Activated CD4-positive, alpha-beta memory T cell treated with anti-CD3 and anti-CD28 coated beads for 36 hours (primary cell): ENCODE measurements at regions not wholly inside any gene's neighbourhood (a gene's known extent, or its start where the extent isn't known, plus 50 kb on each side); places are given as distances from the start of the nearest gene placed in this dataset.
A peak's percentile ranks its signal among the peaks of the same experiment; 100 is the strongest.

Source experiments
- CTCF ChIA-PET: fragments of 350-600 bp; sonication (Branson Sonifier 250); formaldehyde crosslinking; loops from one replicate; lab custom pipeline; 2021; ENCODE audit warnings: antibody characterized with exemption, inconsistent platforms; lab: Charles Lee
- POLR2A ChIA-PET: fragments of 350-600 bp; sonication (Branson Sonifier 250); formaldehyde crosslinking; loops from one replicate; lab custom pipeline; 2021; ENCODE audit warnings: antibody characterized with exemption; lab: Charles Lee
- DNase-seq: peaks from one replicate; pipeline ENCODE4 v3.0.0-alpha.2; 2020
- H3K27ac Mint-ChIP-seq: one replicate; pipeline ENCODE4 v1.8.0; 2021; ENCODE audit warnings: mixed read lengths
- H3K27me3 Mint-ChIP-seq: one replicate; pipeline ENCODE4 v1.8.0; 2021; ENCODE audit warnings: mixed read lengths
- H3K36me3 Mint-ChIP-seq: one replicate; pipeline ENCODE4 v1.8.0; 2021; ENCODE audit warnings: mixed read lengths
- H3K4me1 Mint-ChIP-seq: one replicate; pipeline ENCODE4 v1.8.0; 2021; ENCODE audit warnings: low read depth, mixed read lengths
- H3K4me3 Mint-ChIP-seq: one replicate; pipeline ENCODE4 v1.8.0; 2021; ENCODE audit warnings: mild to moderate bottlenecking, mixed read lengths
- H3K9me3 Mint-ChIP-seq: one replicate; pipeline ENCODE4 v1.8.0; 2021; ENCODE audit warnings: mixed read lengths
- intact Hi-C: fragments of 100-400 bp; cut with micrococcal nuclease; formaldehyde crosslinking; loops from one replicate; pipeline ENCODE4 v1.15.1; 2023

- ChIA-PET POLR2A (no interaction called here), CTCF (no interaction called here)
- DNase-seq: no peak
- intact Hi-C loops: no loop called here
- no peak overlapping the region for H3K27ac Mint-ChIP-seq
- H3K27me3 Mint-ChIP-seq: no peaks in the 10 kb centered on the region
- H3K4me1 Mint-ChIP-seq: no peaks in the 10 kb centered on the region
- H3K4me3 Mint-ChIP-seq: no peak overlapping the region
- peaks cover 24% of the 10 kb centered on the region for H3K9me3 Mint-ChIP-seq
- no peaks in the 10 kb centered on the region for H3K36me3 Mint-ChIP-seq
These were observed 223.7 kb upstream of the TMEM132C start for GRCh38 chr12:128043317-128043716.

- no peaks in the 10 kb centered on the region for H3K4me1 Mint-ChIP-seq
- H3K9me3 Mint-ChIP-seq: peaks cover 10% of the 10 kb centered on the region
- CTCF ChIA-PET: no interaction called here
These were observed 219.5 kb upstream of the TMEM132C start for GRCh38 chr12:128047266-128048060.

GRCh38 chr12:128052331-128052730 lies 214.6 kb upstream of the TMEM132C start:
- Mint-ChIP-seq H3K27ac (no peak overlapping the region), H3K4me3 (no peak overlapping the region), H3K9me3 (no peaks in the 10 kb centered on the region), H3K36me3 (no peaks in the 10 kb centered on the region), H3K27me3 (no peaks in the 10 kb centered on the region), H3K4me1 (no peaks in the 10 kb centered on the region)
- intact Hi-C loops: no loop called here
- CTCF ChIA-PET: no interaction called here
- DNase-seq: no peak
- POLR2A ChIA-PET: no interaction called here

More at GRCh38 chr12:128047266-128048060, 219.5 kb upstream of the TMEM132C start:
- Mint-ChIP-seq H3K36me3 (no peaks in the 10 kb centered on the region), H3K4me3 (no peak overlapping the region), H3K27ac (no peak overlapping the region), H3K27me3 (no peaks in the 10 kb centered on the region)
- intact Hi-C loops: no loop called here
- POLR2A ChIA-PET: no interaction called here
- no peak for DNase-seq

- Mint-ChIP-seq H3K27me3 (no peaks in the 10 kb centered on the region), H3K9me3 (no peaks in the 10 kb centered on the region), H3K36me3 (no peaks in the 10 kb centered on the region), H3K4me3 (no peak overlapping the region), H3K27ac (no peak overlapping the region), H3K4me1 (no peaks in the 10 kb centered on the region)
- DNase-seq: no peak
- intact Hi-C loops: no loop called here
- ChIA-PET POLR2A (no interaction called here), CTCF (no interaction called here)
These were observed 214.2 kb upstream of the TMEM132C start for GRCh38 chr12:128052777-128053176.

- DNase-seq: no peak
- Mint-ChIP-seq H3K4me3 (no peak overlapping the region), H3K9me3 (no peaks in the 10 kb centered on the region), H3K36me3 (no peaks in the 10 kb centered on the region), H3K4me1 (no peaks in the 10 kb centered on the region), H3K27ac (no peak overlapping the region), H3K27me3 (no peaks in the 10 kb centered on the region)
- CTCF ChIA-PET: no interaction called here
- intact Hi-C loops: no loop called here
- POLR2A ChIA-PET: no interaction called here
These were observed 211.4 kb upstream of the TMEM132C start for GRCh38 chr12:128055567-128055966.

GRCh38 chr12:128056136-128056801 lies 210.7 kb upstream of the TMEM132C start:
- intact Hi-C loops: no loop called here
- Mint-ChIP-seq H3K36me3 (no peaks in the 10 kb centered on the region), H3K9me3 (no peaks in the 10 kb centered on the region), H3K27me3 (no peaks in the 10 kb centered on the region), H3K27ac (no peak overlapping the region), H3K4me1 (no peaks in the 10 kb centered on the region), H3K4me3 (no peak overlapping the region)
- no peak for DNase-seq
- CTCF ChIA-PET: no interaction called here
- POLR2A ChIA-PET: no interaction called here

GRCh38 chr12:128057586-128057985 lies 209.4 kb upstream of the TMEM132C start:
- H3K4me1 Mint-ChIP-seq: no peaks in the 10 kb centered on the region
- intact Hi-C loops: no loop called here
- ChIA-PET CTCF (interaction anchor here (2.0 kb wide), 1 partner anchor 11 kb away, joined by 8 read pairs; no protein-coding TSS in a partner anchor), POLR2A (no interaction called here)
- H3K9me3 Mint-ChIP-seq: no peaks in the 10 kb centered on the region
- H3K4me3 Mint-ChIP-seq: no peak overlapping the region
- no peaks in the 10 kb centered on the region for H3K27me3 Mint-ChIP-seq
- H3K27ac Mint-ChIP-seq: no peak overlapping the region
- H3K36me3 Mint-ChIP-seq: no peaks in the 10 kb centered on the region
- DNase-seq: no peak

GRCh38 chr12:128059621-128060370 lies 207.2 kb upstream of the TMEM132C start:
- no peaks in the 10 kb centered on the region for H3K9me3 Mint-ChIP-seq
- H3K4me1 Mint-ChIP-seq: no peaks in the 10 kb centered on the region
- H3K27ac Mint-ChIP-seq: no peak overlapping the region
- H3K36me3 Mint-ChIP-seq: no peaks in the 10 kb centered on the region
- POLR2A ChIA-PET: no interaction called here
- CTCF ChIA-PET: no interaction called here
- intact Hi-C loops: no loop called here
- DNase-seq: no peak
- H3K27me3 Mint-ChIP-seq: no peaks in the 10 kb centered on the region
- H3K4me3 Mint-ChIP-seq: no peak overlapping the region

- DNase-seq: no peak
- Mint-ChIP-seq H3K4me1 (no peaks in the 10 kb centered on the region), H3K27me3 (no peaks in the 10 kb centered on the region), H3K9me3 (peaks cover 7% of the 10 kb centered on the region), H3K36me3 (no peaks in the 10 kb centered on the region), H3K4me3 (no peak overlapping the region), H3K27ac (no peak overlapping the region)
- ChIA-PET POLR2A (no interaction called here), CTCF (interaction anchor here (1.6 kb wide), 1 partner anchor 10 kb away, joined by 8 read pairs; no protein-coding TSS in a partner anchor)
- intact Hi-C loops: loop anchor here (5.0 kb wide), 2 partner anchors 391 to 786 kb away; no protein-coding TSS in a partner anchor
These were observed 198.8 kb upstream of the TMEM132C start for GRCh38 chr12:128068211-128068610.

- intact Hi-C loops: loop anchor here (5.0 kb wide), 2 partner anchors 392 to 787 kb away; no protein-coding TSS in a partner anchor
- H3K36me3 Mint-ChIP-seq: no peaks in the 10 kb centered on the region
- H3K27ac Mint-ChIP-seq: no peak overlapping the region
- CTCF ChIA-PET: interaction anchor here (0.6 to 1.6 kb wide), 5 partner anchors 11 to 961 kb away, joined by 3 to 8 read pairs (median 5); no protein-coding TSS in a partner anchor
- POLR2A ChIA-PET: no interaction called here
- no peak overlapping the region for H3K4me3 Mint-ChIP-seq
- no peaks in the 10 kb centered on the region for H3K4me1 Mint-ChIP-seq
- no peaks in the 10 kb centered on the region for H3K27me3 Mint-ChIP-seq
- peaks cover 7% of the 10 kb centered on the region for H3K9me3 Mint-ChIP-seq
- DNase-seq: peak; percentile 24
These were observed 197.5 kb upstream of the TMEM132C start for GRCh38 chr12:128069359-128069997.

- ChIA-PET CTCF (no interaction called here), POLR2A (no interaction called here)
- Mint-ChIP-seq H3K4me3 (no peak overlapping the region), H3K27me3 (no peaks in the 10 kb centered on the region), H3K4me1 (no peaks in the 10 kb centered on the region), H3K36me3 (no peaks in the 10 kb centered on the region), H3K27ac (no peak overlapping the region), H3K9me3 (peaks cover 14% of the 10 kb centered on the region)
- no peak for DNase-seq
- intact Hi-C loops: no loop called here
These were observed 193.0 kb upstream of the TMEM132C start for GRCh38 chr12:128073937-128074336.

GRCh38 chr12:128075332-128075731 lies 191.6 kb upstream of the TMEM132C start:
- intact Hi-C loops: no loop called here
- ChIA-PET CTCF (no interaction called here), POLR2A (no interaction called here)
- H3K4me3 Mint-ChIP-seq: no peak overlapping the region
- no peak overlapping the region for H3K27ac Mint-ChIP-seq
- peaks cover 14% of the 10 kb centered on the region for H3K9me3 Mint-ChIP-seq
- H3K36me3 Mint-ChIP-seq: no peaks in the 10 kb centered on the region
- no peak for DNase-seq
- H3K4me1 Mint-ChIP-seq: no peaks in the 10 kb centered on the region
- no peaks in the 10 kb centered on the region for H3K27me3 Mint-ChIP-seq
